OCI-LY7 (cell line): ENCODE measurements at regions not wholly inside any gene's neighbourhood (a gene's known extent, or its start where the extent isn't known, plus 50 kb on each side); places are given as distances from the start of the nearest gene placed in this dataset.

Experiments
- BruUV-seq: library from RNA; stranded (reverse); fragments of 400-500 nt; replicated peaks from 2 replicates; lab custom pipeline; 2021; lab: Mats Ljungman, UMichigan
- CTCF ChIA-PET: fragments of 300-600 bp; sonication (Branson Sonifier 250); formaldehyde crosslinking; loops from one replicate; lab custom pipeline; 2022; ENCODE audit warnings: antibody characterized with exemption; ENCODE audit not compliant: unreplicated experiment; lab: Charles Lee
- POLR2A ChIA-PET: fragments of 300-600 bp; sonication (Branson Sonifier 250); formaldehyde crosslinking; loops from one replicate; lab custom pipeline; 2022; ENCODE audit warnings: antibody characterized with exemption; lab: Charles Lee
- DNase-seq: peaks from one replicate; pipeline ENCODE4 v3.0.0-alpha.2; 2015; ENCODE audit warnings: low spot score
- H2AFZ ChIP-seq: fragments of 200-600 bp; sonication (generic), shearing (Covaris generic); 2 replicates; pipeline ENCODE4 v1.6.1; 2014; ENCODE audit warnings: mild to moderate bottlenecking, antibody characterized with exemption, low read length, moderate library complexity
- H3K27ac ChIP-seq: fragments of 200-600 bp; sonication (generic); 2 replicates; pipeline ENCODE4 v1.5.1; 2014; ENCODE audit warnings: mixed run types, low read depth, mild to moderate bottlenecking, moderate library complexity, low read length, inconsistent platforms; ENCODE audit not compliant: poor library complexity, severe bottlenecking
- H3K36me3 ChIP-seq: fragments of 200-600 bp; sonication (generic); 2 replicates; pipeline ENCODE4 v1.6.1; 2014; ENCODE audit warnings: mild to moderate bottlenecking, antibody characterized with exemption, low read length, moderate library complexity, mixed read lengths; ENCODE audit not compliant: insufficient read depth
- H3K4me1 ChIP-seq: fragments of 200-600 bp; sonication (generic); 2 replicates; pipeline ENCODE4 v1.5.1; 2014; ENCODE audit warnings: mild to moderate bottlenecking, low read length; ENCODE audit not compliant: insufficient read depth, poor library complexity, severe bottlenecking
- H3K4me2 ChIP-seq: fragments of 200-600 bp; sonication (generic); 2 replicates; pipeline ENCODE4 v1.6.1; 2014; ENCODE audit warnings: mild to moderate bottlenecking, low read length
- H3K4me3 ChIP-seq: fragments of 200-600 bp; sonication (generic); 2 replicates; pipeline ENCODE4 v1.5.1; 2014; ENCODE audit warnings: mild to moderate bottlenecking, low read depth, low read length; ENCODE audit not compliant: poor library complexity, severe bottlenecking
- H3K79me2 ChIP-seq: fragments of 200-600 bp; sonication (generic); 2 replicates; pipeline ENCODE4 v1.6.1; 2016; ENCODE audit warnings: low read depth, mild to moderate bottlenecking, low read length, moderate library complexity, mixed read lengths; ENCODE audit not compliant: insufficient read depth
- H3K9me2 ChIP-seq: fragments of 200-600 bp; sonication (generic); 2 replicates; pipeline ENCODE4 v1.6.1; 2016; ENCODE audit warnings: mild to moderate bottlenecking, low read length, mixed read lengths; ENCODE audit not compliant: insufficient read depth
- H3K9me3 ChIP-seq: fragments of 200-600 bp; sonication (generic); 2 replicates; pipeline ENCODE4 v1.6.1; 2014; ENCODE audit warnings: mild to moderate bottlenecking, mixed run types, low read length, mixed read lengths
- H4K20me1 ChIP-seq: fragments of 200-600 bp; sonication (generic); 2 replicates; pipeline ENCODE4 v1.6.1; 2014; ENCODE audit warnings: mild to moderate bottlenecking, antibody characterized with exemption, low read length, moderate library complexity, mixed read lengths; ENCODE audit not compliant: insufficient read depth
- CTCF ChIP-seq: fragments of 200-600 bp; sonication (generic); conservative IDR thresholded peaks from 2 replicates; pipeline ENCODE4 v1.5.1; 2014; ENCODE audit warnings: mild to moderate bottlenecking, antibody characterized with exemption, low read length, moderate library complexity, mixed read lengths
- EZH2phosphoT487 ChIP-seq: fragments of 200-600 bp; sonication (generic); IDR thresholded peaks from 2 replicates; pipeline ENCODE4 v1.6.1; 2018; ENCODE audit warnings: low read depth, borderline replicate concordance, mild to moderate bottlenecking, mixed run types, antibody characterized with exemption, low read length, moderate library complexity, mixed read lengths
- intact Hi-C: fragments of 100-400 bp; cut with micrococcal nuclease; formaldehyde crosslinking; loops from one replicate; pipeline ENCODE4 v1.10.0; 2022; ENCODE audit not compliant: unreplicated experiment

GRCh38 chr13:71171740-71172139 lies 695.3 kb downstream of the DACH1 start:
- Histone ChIP-seq H3K27ac (no peak overlapping the region), H4K20me1 (no peaks in the 10 kb centered on the region), H3K36me3 (no peaks in the 10 kb centered on the region), H3K4me3 (no peak overlapping the region), H3K9me3 (no peaks in the 10 kb centered on the region), H3K9me2 (no peaks in the 10 kb centered on the region), H2AFZ (no peak overlapping the region), H3K79me2 (no peaks in the 10 kb centered on the region), H3K4me1 (no peaks in the 10 kb centered on the region), H3K4me2 (no peak overlapping the region)
- ChIA-PET POLR2A (interaction anchor here (1.3 kb wide), 1 partner anchor 28 kb away, joined by 3 read pairs; no protein-coding TSS in a partner anchor), CTCF (no interaction called here)
- no peak for DNase-seq
- BruUV-seq: no TSS peak
- TF ChIP-seq CTCF (no peak), EZH2phosphoT487 (no peak)
- intact Hi-C loops: no loop called here

- Histone ChIP-seq H4K20me1 (no peaks in the 10 kb centered on the region), H3K27ac (no peak overlapping the region), H3K79me2 (no peaks in the 10 kb centered on the region), H3K36me3 (no peaks in the 10 kb centered on the region), H3K9me3 (no peaks in the 10 kb centered on the region), H3K4me2 (no peak overlapping the region), H3K4me1 (no peaks in the 10 kb centered on the region), H3K4me3 (no peak overlapping the region), H2AFZ (no peak overlapping the region), H3K9me2 (no peaks in the 10 kb centered on the region)
- no TSS peak for BruUV-seq
- ChIA-PET CTCF (no interaction called here), POLR2A (no interaction called here)
- DNase-seq: no peak
- TF ChIP-seq EZH2phosphoT487 (no peak), CTCF (no peak)
- intact Hi-C loops: no loop called here
Measured at GRCh38 chr13:71169180-71169579, 697.8 kb downstream of the DACH1 start.

- no peaks in the 10 kb centered on the region for H4K20me1 ChIP-seq
- H3K4me2 ChIP-seq: no peak overlapping the region
- no TSS peak for BruUV-seq
- no peaks in the 10 kb centered on the region for H3K9me2 ChIP-seq
- no peaks in the 10 kb centered on the region for H3K4me1 ChIP-seq
- H3K27ac ChIP-seq: no peak overlapping the region
- no peak for DNase-seq
- no peak overlapping the region for H2AFZ ChIP-seq
- H3K79me2 ChIP-seq: no peaks in the 10 kb centered on the region
- TF ChIP-seq EZH2phosphoT487 (no peak), CTCF (no peak)
- POLR2A ChIA-PET: interaction anchor here (0.6 kb wide), 1 partner anchor 33 kb away, joined by 3 read pairs; no protein-coding TSS in a partner anchor
- CTCF ChIA-PET: no interaction called here
- H3K9me3 ChIP-seq: no peaks in the 10 kb centered on the region
- H3K36me3 ChIP-seq: no peaks in the 10 kb centered on the region
- H3K4me3 ChIP-seq: no peak overlapping the region
- intact Hi-C loops: no loop called here
Measured at GRCh38 chr13:71156550-71156949, 710.5 kb downstream of the DACH1 start.
